DOHH2 (cell line): ENCODE measurements at regions not wholly inside any gene's neighbourhood (a gene's known extent, or its start where the extent isn't known, plus 50 kb on each side); places are given as distances from the start of the nearest gene placed in this dataset.

Source experiments
- H3F3A ChIP-seq: fragments of 200-600 bp; sonication (generic), shearing (Covaris generic); 2 replicates; pipeline ENCODE4 v1.6.0; 2016; ENCODE audit warnings: antibody characterized with exemption, mild to moderate bottlenecking; ENCODE audit not compliant: control insufficient read depth, insufficient read depth
- H3K27ac ChIP-seq: fragments of 200-600 bp; sonication (generic); 2 replicates; pipeline ENCODE4 v1.5.1; 2014; ENCODE audit warnings: low read depth, mild to moderate bottlenecking, low read length, moderate library complexity
- H3K27me3 ChIP-seq: fragments of 200-600 bp; sonication (generic); 2 replicates; pipeline ENCODE4 v1.6.1; 2014; ENCODE audit warnings: mild to moderate bottlenecking, low read length, mixed read lengths; ENCODE audit not compliant: control insufficient read depth
- H3K36me3 ChIP-seq: fragments of 200-600 bp; sonication (generic); 2 replicates; pipeline ENCODE4 v1.6.1; 2014; ENCODE audit warnings: mild to moderate bottlenecking, low read length, moderate library complexity, mixed read lengths; ENCODE audit not compliant: control insufficient read depth
- H3K4me1 ChIP-seq: fragments of 200-600 bp; sonication (generic); 2 replicates; pipeline ENCODE4 v1.6.1; 2014; ENCODE audit warnings: mild to moderate bottlenecking, low read length, mixed read lengths; ENCODE audit not compliant: control insufficient read depth
- H3K4me2 ChIP-seq: fragments of 200-600 bp; sonication (generic); 2 replicates; pipeline ENCODE4 v1.6.0; 2014; ENCODE audit warnings: mild to moderate bottlenecking, low read length, moderate library complexity
- H3K4me3 ChIP-seq: fragments of 200-600 bp; sonication (generic); 2 replicates; pipeline ENCODE4 v1.5.1; 2014; ENCODE audit warnings: mild to moderate bottlenecking, low read length, mixed read lengths
- H3K79me2 ChIP-seq: fragments of 200-600 bp; sonication (generic); 2 replicates; pipeline ENCODE4 v1.6.1; 2014; ENCODE audit warnings: mild to moderate bottlenecking, low read length, mixed read lengths; ENCODE audit not compliant: control insufficient read depth
- H3K9me2 ChIP-seq: fragments of 200-600 bp; sonication (generic); replicated peaks from 2 replicates; pipeline ENCODE4 v1.6.1; 2014; ENCODE audit warnings: mild to moderate bottlenecking, low read length, mixed read lengths; ENCODE audit not compliant: control insufficient read depth
- H3K9me3 ChIP-seq: fragments of 200-600 bp; sonication (generic); 2 replicates; pipeline ENCODE4 v1.6.1; 2014; ENCODE audit warnings: antibody characterized with exemption, low read length, mixed read lengths; ENCODE audit not compliant: control insufficient read depth, insufficient read depth
- H4K20me1 ChIP-seq: fragments of 200-600 bp; sonication (generic); 2 replicates; pipeline ENCODE4 v1.6.0; 2014; ENCODE audit warnings: low read depth, mild to moderate bottlenecking, antibody characterized with exemption, low read length, moderate library complexity; ENCODE audit not compliant: control insufficient read depth, insufficient read depth
- CTCF ChIP-seq: fragments of 200-600 bp; sonication (generic); IDR thresholded peaks from one replicate; pipeline ENCODE4 v1.5.1; 2014; ENCODE audit warnings: antibody characterized with exemption, mild to moderate bottlenecking, low read depth, low read length; ENCODE audit not compliant: poor library complexity, severe bottlenecking
- EZH2phosphoT487 ChIP-seq: fragments of 200-600 bp; sonication (generic); IDR thresholded peaks from 2 replicates; pipeline ENCODE4 v1.6.1; 2017; ENCODE audit warnings: borderline replicate concordance, mild to moderate bottlenecking, antibody characterized with exemption, low read length, moderate library complexity, mixed read lengths

GRCh38 chr4:116150152-116150551, 935.2 kb downstream of the TRAM1L1 start:
- H3K27ac ChIP-seq: no peak overlapping the region

GRCh38 chr4:116143198-116143597, 942.2 kb downstream of the TRAM1L1 start:
- no peaks in the 10 kb centered on the region for H3K9me2 ChIP-seq
- H3K27me3 ChIP-seq: no peaks in the 10 kb centered on the region
- H3F3A ChIP-seq: no peaks in the 10 kb centered on the region
- H3K27ac ChIP-seq: no peak overlapping the region
- H3K79me2 ChIP-seq: no peaks in the 10 kb centered on the region
- H4K20me1 ChIP-seq: no peaks in the 10 kb centered on the region
- H3K9me3 ChIP-seq: no peaks in the 10 kb centered on the region
- H3K4me1 ChIP-seq: no peaks in the 10 kb centered on the region
- no peak for TF ChIP-seq CTCF
- no peak for TF ChIP-seq EZH2phosphoT487
- no peak overlapping the region for H3K4me2 ChIP-seq
- no peak overlapping the region for H3K4me3 ChIP-seq
- no peaks in the 10 kb centered on the region for H3K36me3 ChIP-seq

More at GRCh38 chr4:116150152-116150551, 935.2 kb downstream of the TRAM1L1 start:
- no peaks in the 10 kb centered on the region for H3K36me3 ChIP-seq
- TF ChIP-seq CTCF (no peak), EZH2phosphoT487 (no peak)
- no peak overlapping the region for H3K4me3 ChIP-seq
- H3K27me3 ChIP-seq: no peaks in the 10 kb centered on the region
- no peak overlapping the region for H3K4me2 ChIP-seq
- no peaks in the 10 kb centered on the region for H4K20me1 ChIP-seq
- no peaks in the 10 kb centered on the region for H3K79me2 ChIP-seq
- no peaks in the 10 kb centered on the region for H3F3A ChIP-seq
- H3K4me1 ChIP-seq: no peaks in the 10 kb centered on the region
- H3K9me2 ChIP-seq: no peaks in the 10 kb centered on the region
- H3K9me3 ChIP-seq: no peaks in the 10 kb centered on the region

- no peaks in the 10 kb centered on the region for H3K4me1 ChIP-seq
- no peaks in the 10 kb centered on the region for H3K9me3 ChIP-seq
- no peaks in the 10 kb centered on the region for H3F3A ChIP-seq
- no peak overlapping the region for H3K4me2 ChIP-seq
- H3K27me3 ChIP-seq: no peaks in the 10 kb centered on the region
- H3K27ac ChIP-seq: no peak overlapping the region
- no peak overlapping the region for H3K4me3 ChIP-seq
- TF ChIP-seq EZH2phosphoT487 (no peak), CTCF (no peak)
- no peaks in the 10 kb centered on the region for H3K36me3 ChIP-seq
- no peaks in the 10 kb centered on the region for H3K79me2 ChIP-seq
- H4K20me1 ChIP-seq: no peaks in the 10 kb centered on the region
- H3K9me2 ChIP-seq: no peaks in the 10 kb centered on the region
Observed at GRCh38 chr4:116132946-116133345, 952.4 kb downstream of the TRAM1L1 start.

- no peaks in the 10 kb centered on the region for H3K79me2 ChIP-seq
- no peaks in the 10 kb centered on the region for H3K27me3 ChIP-seq
- no peak overlapping the region for H3K4me2 ChIP-seq
- H4K20me1 ChIP-seq: no peaks in the 10 kb centered on the region
- H3F3A ChIP-seq: no peaks in the 10 kb centered on the region
- H3K36me3 ChIP-seq: no peaks in the 10 kb centered on the region
- H3K4me3 ChIP-seq: no peak overlapping the region
- H3K27ac ChIP-seq: no peak overlapping the region
- TF ChIP-seq EZH2phosphoT487 (no peak), CTCF (no peak)
- H3K9me2 ChIP-seq: no peaks in the 10 kb centered on the region
- H3K9me3 ChIP-seq: no peaks in the 10 kb centered on the region
- H3K4me1 ChIP-seq: no peaks in the 10 kb centered on the region
Observed at GRCh38 chr4:116126794-116127193, 958.6 kb downstream of the TRAM1L1 start.
